HAP-1 (cell line): ENCODE measurements at regions not wholly inside any gene's neighbourhood (a gene's known extent, or its start where the extent isn't known, plus 50 kb on each side); places are given as distances from the start of the nearest gene placed in this dataset.
"Not testable (repeated sequence)": the region's sequence is repeated elsewhere in the genome, so short reads cannot be mapped to it uniquely, and the experiment has no call there.

ENCODE experiments used
- DNase-seq, 2 experiments: peaks; one replicate each; pipeline ENCODE4 v3.0.0-alpha.2; 2016 to 2020; ENCODE audit warnings: low spot score in 2 of 2
- H3K27me3 ChIP-seq: fragments of 250-450 bp; sonication (Bioruptor Pico); 2 replicates; pipeline ENCODE4 v1.5.1; 2020; ENCODE audit warnings: low read depth, mild to moderate bottlenecking, moderate library complexity
- H3K36me3 ChIP-seq: fragments of 250-450 bp; sonication (Bioruptor Pico); replicated peaks from 2 replicates; pipeline ENCODE4 v1.5.1; 2020; ENCODE audit warnings: mild to moderate bottlenecking
- H3K4me1 ChIP-seq: fragments of 250-450 bp; sonication (Bioruptor Pico); 2 replicates; pipeline ENCODE4 v1.5.1; 2020; ENCODE audit warnings: mild to moderate bottlenecking
- H3K4me3 ChIP-seq: fragments of 250-450 bp; sonication (Bioruptor Pico); 2 replicates; pipeline ENCODE4 v1.5.1; 2020; ENCODE audit warnings: mild to moderate bottlenecking, moderate library complexity
- H3K9me3 ChIP-seq: fragments of 250-450 bp; sonication (Bioruptor Pico); 2 replicates; pipeline ENCODE4 v1.5.1; 2020; ENCODE audit warnings: mild to moderate bottlenecking, moderate library complexity
- in situ Hi-C: fragments of 300-500 bp; cut with MboI; formaldehyde crosslinking; loops from 3 replicates; pipeline ENCODE4 v1.14.3; 2020; ENCODE audit warnings: low sequenced_read_pairs, inconsistent platforms, mixed read lengths

DNA sequence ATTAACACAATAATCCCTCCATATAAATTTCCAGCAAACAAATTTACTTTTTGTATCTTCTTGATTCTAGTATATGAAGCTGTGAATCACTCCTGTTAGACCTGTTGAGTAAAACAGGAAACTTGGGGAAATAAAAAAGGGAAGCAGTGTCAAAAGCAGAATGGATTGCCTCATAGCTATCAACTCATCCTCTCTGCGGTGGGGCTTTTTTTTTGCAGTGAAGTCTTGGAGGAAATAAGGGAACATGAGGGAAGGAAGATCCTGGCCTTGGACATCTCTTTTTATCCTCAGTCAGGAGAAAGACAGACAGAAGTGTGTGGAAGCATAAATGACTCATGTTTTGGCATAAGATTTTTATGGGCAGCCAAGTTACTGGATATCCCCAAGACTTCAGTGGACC, 332.5 kb downstream of the TFAP2A start:
- in situ Hi-C loops = no loop called here
- H3K36me3 ChIP-seq = no peaks in the 10 kb centered on the region
- DNase-seq = no peak
- peaks cover 7% of the 10 kb centered on the region; the same call in 1 of the 2 replicates for H3K27me3 ChIP-seq
- H3K4me1 ChIP-seq = no peaks in the 10 kb centered on the region
- no peaks in the 10 kb centered on the region for H3K9me3 ChIP-seq
- no peak overlapping the region for H3K4me3 ChIP-seq

DNA sequence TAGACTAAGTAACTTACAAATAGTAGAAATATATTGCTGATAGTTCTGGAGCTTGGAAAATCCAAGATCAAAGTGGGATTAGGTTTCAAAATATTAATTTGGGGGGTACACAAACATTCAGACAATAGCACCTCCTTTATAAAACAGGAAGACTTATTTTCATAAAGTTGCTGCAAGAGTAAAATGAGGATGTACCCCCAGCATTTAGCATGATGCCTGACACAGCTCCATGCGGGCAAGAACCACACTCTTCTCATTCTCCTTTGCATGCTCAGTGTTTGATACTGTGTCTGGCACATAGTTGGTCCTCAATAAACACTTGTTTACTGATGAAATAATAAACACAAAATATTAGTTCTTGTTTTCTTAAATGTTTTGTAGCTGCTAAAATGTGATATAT, 332.9 kb downstream of the TFAP2A start:
- no peaks in the 10 kb centered on the region for H3K36me3 ChIP-seq
- no peak overlapping the region for H3K4me3 ChIP-seq
- no peaks in the 10 kb centered on the region for H3K4me1 ChIP-seq
- no peaks in the 10 kb centered on the region for H3K9me3 ChIP-seq
- in situ Hi-C loops = no loop called here
- H3K27me3 ChIP-seq = peaks cover 7% of the 10 kb centered on the region; the same call in 1 of the 2 replicates
- no peak for DNase-seq

DNA sequence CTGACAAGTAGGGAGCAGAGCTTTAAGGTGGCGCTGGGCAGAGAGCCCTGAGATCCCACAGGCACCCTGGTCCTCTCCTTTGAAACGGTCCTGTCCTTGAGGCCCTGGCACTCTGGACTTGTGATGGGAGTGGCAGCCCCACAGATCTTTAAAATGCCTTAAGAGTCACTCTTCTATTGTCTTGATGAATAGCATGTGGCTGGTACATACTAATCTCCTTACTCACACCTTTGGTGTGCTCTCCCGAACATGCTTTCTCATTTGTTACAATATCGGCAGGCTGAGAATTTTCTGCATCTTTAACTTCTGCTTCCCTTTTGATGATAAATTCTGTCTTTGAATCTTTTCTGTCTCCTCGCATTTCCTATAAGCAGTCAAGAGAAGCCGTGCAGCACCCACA, 333.8 kb downstream of the TFAP2A start:
- Histone ChIP-seq H3K27me3 (peaks cover 7% of the 10 kb centered on the region; the same call in 1 of the 2 replicates), H3K4me3 (no peak overlapping the region), H3K36me3 (no peaks in the 10 kb centered on the region), H3K4me1 (no peaks in the 10 kb centered on the region), H3K9me3 (no peaks in the 10 kb centered on the region)
- in situ Hi-C loops = no loop called here
- DNase-seq = no peak

DNA sequence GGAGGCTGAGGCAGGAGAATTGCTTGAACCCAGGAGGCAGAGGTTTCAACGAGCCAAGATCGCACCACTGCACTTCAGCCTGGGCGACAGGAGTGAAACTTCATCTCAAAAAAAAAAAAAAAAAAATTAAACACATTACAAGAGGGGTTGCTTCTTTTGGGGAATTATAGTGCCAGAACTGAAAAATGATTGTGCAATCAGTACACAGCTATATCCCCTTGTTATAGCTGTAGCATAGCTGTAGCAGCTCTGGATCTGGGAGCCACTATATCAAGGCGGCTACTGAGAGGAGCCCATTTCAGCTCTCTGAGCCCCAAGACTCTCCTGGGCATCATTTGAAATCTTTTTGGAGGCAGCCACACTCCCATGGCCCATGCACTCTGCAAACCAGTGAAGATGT, 334.3 kb downstream of the TFAP2A start:
- no peaks in the 10 kb centered on the region for H3K4me1 ChIP-seq
- in situ Hi-C loops = no loop called here

DNA sequence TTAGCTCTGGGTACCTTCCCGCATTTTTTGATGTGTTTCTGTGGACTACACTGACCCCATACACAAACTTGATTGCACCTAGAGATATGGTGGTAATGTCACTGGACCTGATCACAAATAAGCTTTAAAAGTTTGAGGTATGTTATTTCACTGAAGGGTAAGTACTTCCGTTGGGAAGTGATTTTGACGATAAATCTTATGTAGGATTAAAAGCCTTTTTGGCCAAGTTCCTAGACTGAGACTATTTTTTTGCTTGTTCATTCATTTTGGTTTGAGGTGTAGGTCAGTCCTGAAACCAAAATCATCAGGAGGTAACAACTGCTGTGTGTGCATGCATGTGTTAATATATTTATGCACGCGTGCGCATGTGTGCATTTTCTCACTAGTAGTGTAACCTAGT, 336.3 kb downstream of the TFAP2A start:
- in situ Hi-C loops = no loop called here
- DNase-seq = no peak
- Histone ChIP-seq H3K27me3 (peaks cover 7% of the 10 kb centered on the region; the same call in 1 of the 2 replicates), H3K36me3 (no peaks in the 10 kb centered on the region), H3K9me3 (no peaks in the 10 kb centered on the region), H3K4me3 (no peak overlapping the region), H3K4me1 (no peaks in the 10 kb centered on the region)

More for the DNA sequence above, 334.3 kb downstream of the TFAP2A start:
- Histone ChIP-seq H3K36me3 (no peaks in the 10 kb centered on the region), H3K27me3 (peaks cover 7% of the 10 kb centered on the region; the same call in 1 of the 2 replicates), H3K4me3 (no peak overlapping the region), H3K9me3 (no peaks in the 10 kb centered on the region)
- DNase-seq = no peak

DNA sequence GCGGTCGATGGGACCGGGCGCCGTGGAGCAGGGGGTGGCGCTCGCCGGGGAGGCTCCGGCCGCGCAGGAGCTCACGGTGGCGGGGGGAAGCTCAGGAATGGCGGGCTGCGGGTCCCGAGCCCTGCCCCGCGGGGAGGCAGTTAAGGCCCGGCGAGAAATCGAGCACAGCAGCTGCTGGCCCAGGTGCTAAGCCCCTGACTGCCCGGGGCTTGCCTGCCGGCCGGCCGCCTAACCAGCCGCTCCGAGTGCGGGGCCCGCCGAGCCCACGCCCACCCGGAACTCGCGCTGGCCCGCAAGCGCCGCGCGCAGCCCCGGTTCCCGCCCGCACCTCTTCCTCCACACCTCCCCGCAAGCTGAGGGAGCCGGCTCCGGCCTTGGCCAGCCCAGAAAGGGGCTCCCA, 340.1 kb downstream of the TFAP2A start:
- H3K9me3 ChIP-seq, in situ Hi-C loops, H3K27me3 ChIP-seq, H3K4me3 ChIP-seq, H3K4me1 ChIP-seq, H3K36me3 ChIP-seq, DNase-seq: not testable (repeated sequence)

DNA sequence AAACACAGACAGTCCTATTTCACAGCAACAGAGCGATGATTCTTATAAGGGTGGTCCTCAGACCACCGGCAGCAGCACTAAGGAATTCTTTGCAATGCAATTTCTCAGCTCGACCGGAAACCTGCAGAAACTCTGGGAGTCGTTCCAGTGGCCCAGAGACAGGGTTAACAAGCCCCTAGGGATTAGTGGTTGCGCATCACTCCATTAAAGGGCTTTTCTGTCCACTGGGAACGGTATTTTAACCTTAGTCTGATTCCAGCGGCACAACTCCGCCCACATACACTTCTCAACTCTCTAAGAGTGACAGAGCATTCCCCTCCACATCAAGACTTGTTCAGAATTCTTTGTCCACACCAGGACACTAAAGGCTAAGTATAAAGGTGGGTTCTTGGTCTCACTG, 341.5 kb downstream of the TFAP2A start:
- Histone ChIP-seq H3K36me3 (no peaks in the 10 kb centered on the region), H3K27me3 (no peaks in the 10 kb centered on the region), H3K4me3 (no peak overlapping the region), H3K9me3 (no peaks in the 10 kb centered on the region), H3K4me1 (no peaks in the 10 kb centered on the region)
- peak; percentile 17 to 18 for DNase-seq
- in situ Hi-C loops = no loop called here

DNA sequence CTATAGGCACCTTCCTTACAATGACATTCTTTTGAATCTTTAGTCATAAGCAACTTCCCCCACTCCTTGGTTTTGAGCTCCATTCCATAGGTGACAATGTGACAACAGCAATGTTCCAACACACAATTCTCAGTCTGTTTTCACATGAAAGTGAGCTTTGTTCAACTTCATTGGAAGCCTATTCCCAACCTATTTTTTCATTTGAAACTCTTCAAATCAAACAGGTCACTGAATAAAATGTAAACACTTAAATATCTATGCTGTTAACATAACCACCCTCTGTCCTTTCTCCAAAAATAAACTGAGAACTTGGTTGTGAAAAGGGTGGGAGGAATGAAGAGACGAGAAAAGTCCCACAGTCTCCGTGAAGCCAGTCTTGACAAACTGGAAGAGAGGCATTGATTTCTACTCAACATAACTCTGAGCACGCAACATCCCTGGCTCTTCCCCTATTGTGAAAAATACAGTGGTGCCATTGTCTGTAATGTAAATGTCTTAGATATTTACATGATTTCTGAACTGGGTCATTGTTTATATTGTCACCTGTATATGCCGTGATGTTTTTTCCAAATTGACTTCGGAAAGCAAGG, 343.1 kb downstream of the TFAP2A start:
- no peaks in the 10 kb centered on the region for H3K36me3 ChIP-seq
- H3K9me3 ChIP-seq = no peaks in the 10 kb centered on the region
- H3K4me1 ChIP-seq = no peaks in the 10 kb centered on the region
- H3K27me3 ChIP-seq = no peaks in the 10 kb centered on the region
- DNase-seq = no peak
- in situ Hi-C loops = no loop called here
- H3K4me3 ChIP-seq = no peak overlapping the region

DNA sequence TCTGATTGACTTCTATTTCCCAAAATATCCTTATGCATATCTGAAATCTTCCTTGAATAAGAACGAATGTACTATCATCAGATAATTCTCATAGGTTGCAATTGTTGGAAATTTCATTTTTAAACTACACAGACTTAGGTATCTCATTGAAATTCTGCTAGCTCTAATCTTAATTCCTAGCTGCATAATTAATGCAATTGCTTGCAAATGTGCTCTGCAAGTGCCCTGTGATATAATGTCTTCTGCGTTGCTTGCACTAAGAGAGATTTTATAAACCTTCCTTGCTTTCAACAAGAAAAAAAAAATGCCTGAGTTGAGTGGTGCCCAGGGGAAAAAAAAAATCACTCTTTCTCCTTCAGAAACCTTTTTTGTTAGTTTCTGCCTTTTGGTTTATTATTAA, 354.9 kb downstream of the TFAP2A start:
- Histone ChIP-seq H3K4me1 (no peaks in the 10 kb centered on the region), H3K9me3 (no peaks in the 10 kb centered on the region), H3K4me3 (no peak overlapping the region), H3K36me3 (no peaks in the 10 kb centered on the region), H3K27me3 (0 out of 2 replicates have a peak, but pooled peaks cover 3% of the 10 kb centered on the region)
- DNase-seq = no peak
- in situ Hi-C loops = no loop called here

DNA sequence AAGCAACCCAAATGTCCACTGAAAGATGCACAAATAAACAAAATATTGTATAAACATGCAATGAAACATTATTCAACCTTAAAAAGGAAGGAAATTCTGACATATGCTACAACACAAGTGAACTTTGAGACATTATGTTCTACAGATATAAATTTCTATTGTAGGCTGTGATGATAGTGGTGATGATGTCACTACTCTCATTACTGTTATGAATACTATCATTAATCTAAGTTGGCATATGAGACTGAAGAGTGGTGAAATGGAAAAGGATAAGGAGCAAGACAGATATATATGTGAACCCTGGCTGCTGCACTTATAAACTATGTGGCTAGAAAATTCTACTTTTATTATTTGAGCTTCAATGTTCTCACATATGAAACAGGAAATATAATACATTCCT, 360.2 kb downstream of the TFAP2A start:
- no peaks in the 10 kb centered on the region for H3K9me3 ChIP-seq
- no peaks in the 10 kb centered on the region for H3K27me3 ChIP-seq
- in situ Hi-C loops = no loop called here
- no peaks in the 10 kb centered on the region for H3K36me3 ChIP-seq
- DNase-seq = no peak
- no peak overlapping the region for H3K4me3 ChIP-seq
- no peaks in the 10 kb centered on the region for H3K4me1 ChIP-seq

DNA sequence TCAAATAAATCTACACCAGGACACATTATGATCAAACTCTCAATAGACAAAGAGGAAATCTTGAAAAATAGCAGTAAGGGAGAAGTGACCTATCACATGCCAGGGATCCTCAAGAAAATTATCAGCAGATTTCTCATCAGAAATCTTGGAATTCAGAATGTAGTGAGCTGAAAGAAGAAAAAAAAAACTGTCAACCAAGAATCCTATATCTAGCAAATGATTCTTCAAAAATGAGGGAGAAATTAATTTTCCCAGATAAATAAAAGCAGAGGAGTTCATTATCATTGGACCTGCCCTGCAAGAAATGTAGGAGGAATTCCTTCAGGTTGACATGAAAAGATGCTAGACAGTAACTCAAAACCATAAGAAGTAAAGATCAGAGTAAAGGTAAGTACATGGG, 363.6 kb downstream of the TFAP2A start:
- no peaks in the 10 kb centered on the region for H3K9me3 ChIP-seq
- no peak for DNase-seq
- in situ Hi-C loops = no loop called here
- no peaks in the 10 kb centered on the region for H3K27me3 ChIP-seq
- no peak overlapping the region for H3K4me3 ChIP-seq
- H3K36me3 ChIP-seq = no peaks in the 10 kb centered on the region
- H3K4me1 ChIP-seq = no peaks in the 10 kb centered on the region

DNA sequence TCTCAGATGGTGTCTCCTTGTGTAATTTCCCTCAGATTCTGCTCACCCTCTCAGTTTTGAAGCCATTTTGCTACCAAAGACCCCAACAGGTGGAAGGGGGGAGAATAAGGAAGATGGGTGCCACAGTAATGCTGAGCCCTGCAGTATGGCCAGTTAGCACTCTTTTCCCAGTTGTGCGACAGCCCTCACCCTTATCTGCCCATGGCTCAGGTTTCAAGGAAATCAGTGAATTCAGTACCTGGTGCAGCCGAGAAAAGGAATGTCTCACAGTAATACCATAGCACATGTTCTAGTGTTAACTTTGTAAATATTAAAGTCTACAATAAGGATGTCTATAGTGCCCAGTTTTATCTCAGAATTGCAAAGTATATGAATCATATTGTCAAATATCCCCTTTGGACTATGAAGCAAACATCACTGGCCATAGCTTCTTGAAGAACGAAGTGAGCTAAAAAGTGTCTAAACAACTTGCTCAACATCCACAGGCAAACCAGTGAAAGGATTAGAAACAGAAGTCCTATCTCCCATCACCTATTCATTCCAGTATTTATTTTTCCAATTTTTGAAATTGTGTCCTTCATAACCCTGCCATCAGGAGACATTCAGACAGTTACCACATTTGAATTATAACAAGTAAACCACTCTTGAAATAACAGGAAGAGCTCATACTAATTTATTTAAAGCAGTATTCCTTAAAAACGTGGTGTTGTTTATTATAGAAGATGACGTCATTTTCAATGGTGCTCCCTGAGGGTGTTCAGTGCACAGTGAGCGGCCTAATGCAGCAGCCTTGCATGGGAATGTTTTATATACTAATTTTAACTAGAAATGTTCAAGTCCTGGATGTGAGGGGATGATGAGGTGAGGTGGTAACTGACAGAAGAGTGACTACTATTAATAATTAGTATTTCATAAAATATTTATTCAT, 366.2 kb downstream of the TFAP2A start:
- Histone ChIP-seq H3K27me3 (no peaks in the 10 kb centered on the region; the same call in 1 of the 2 replicates), H3K4me1 (no peaks in the 10 kb centered on the region), H3K36me3 (no peaks in the 10 kb centered on the region), H3K9me3 (no peaks in the 10 kb centered on the region), H3K4me3 (no peak overlapping the region)
- DNase-seq = no peak
- in situ Hi-C loops = no loop called here

DNA sequence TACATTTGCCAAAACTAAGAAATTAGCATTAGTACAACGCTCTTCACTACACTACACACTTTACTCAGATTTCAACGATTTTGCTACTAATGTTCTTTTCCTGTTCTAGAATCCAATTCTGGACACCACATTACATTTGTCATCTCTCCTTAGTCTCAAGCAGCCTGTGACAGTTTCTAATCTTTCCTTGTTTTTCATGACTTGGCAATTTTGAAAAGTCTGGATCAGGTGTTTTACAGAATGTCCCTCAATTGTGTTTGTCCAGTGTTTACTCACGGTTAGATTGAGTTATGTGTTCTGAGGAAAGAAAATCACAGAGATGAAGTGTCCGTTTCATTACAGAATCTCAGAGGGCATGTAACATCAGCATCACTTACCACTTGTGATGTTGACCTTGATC, 372.6 kb downstream of the TFAP2A start:
- no peaks in the 10 kb centered on the region for H3K36me3 ChIP-seq
- H3K4me3 ChIP-seq = no peak overlapping the region
- H3K4me1 ChIP-seq = no peaks in the 10 kb centered on the region
- H3K9me3 ChIP-seq = no peaks in the 10 kb centered on the region
- no peaks in the 10 kb centered on the region; the same call in 1 of the 2 replicates for H3K27me3 ChIP-seq
- in situ Hi-C loops = no loop called here
- DNase-seq = no peak

DNA sequence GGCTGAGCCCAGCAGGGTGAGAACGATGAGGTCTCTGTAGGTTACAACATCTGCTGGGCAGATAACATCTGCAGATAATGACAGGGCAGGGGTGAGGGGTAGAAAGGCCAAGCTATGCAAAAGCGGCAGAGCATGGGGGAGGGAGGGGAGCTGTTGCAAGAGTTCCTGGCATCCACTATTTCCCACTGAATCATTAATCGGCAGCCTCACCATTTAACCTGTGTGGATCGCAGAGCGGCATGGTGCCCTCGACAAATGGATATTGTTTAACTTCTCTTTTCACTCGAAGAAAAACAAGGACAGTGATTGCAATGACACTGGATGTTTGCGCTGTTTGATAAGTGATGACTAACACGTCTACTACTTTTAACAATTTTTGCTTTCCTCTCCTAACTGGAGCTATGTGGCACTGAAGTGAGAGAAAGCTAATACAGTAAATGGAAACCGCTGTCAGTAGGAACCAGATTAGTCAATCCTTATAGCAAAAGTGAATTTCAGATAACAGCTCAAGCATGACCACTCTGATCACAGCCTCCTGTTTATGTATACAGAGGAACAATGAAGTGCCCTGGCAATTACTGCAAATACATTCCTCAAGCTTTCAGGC, 381.5 kb downstream of the TFAP2A start:
- H3K36me3 ChIP-seq = no peaks in the 10 kb centered on the region
- H3K4me1 ChIP-seq = no peaks in the 10 kb centered on the region
- in situ Hi-C loops = no loop called here
- H3K27me3 ChIP-seq = peaks cover 3% of the 10 kb centered on the region; the same call in 1 of the 2 replicates
- DNase-seq = peak in 1 of 2 experiments; percentile 8
- no peak overlapping the region for H3K4me3 ChIP-seq
- H3K9me3 ChIP-seq = no peaks in the 10 kb centered on the region
